T-helper 2 cell treated with Interferon-gamma antibody and Interleukin-4, amounts not matched to agents 5 μg/mL and 100 μg/mL, for 36 hours (primary cell): ENCODE measurements at regions not wholly inside any gene's neighbourhood (a gene's known extent, or its start where the extent isn't known, plus 50 kb on each side); places are given as distances from the start of the nearest gene placed in this dataset.

Source experiments
- DNase-seq: peaks from one replicate; pipeline ENCODE4 v3.0.0; 2021; ENCODE audit warnings: low spot score
- H3K27ac Mint-ChIP-seq: one replicate; pipeline ENCODE4 v1.8.0; 2021; ENCODE audit warnings: mild to moderate bottlenecking, mixed read lengths
- H3K27me3 Mint-ChIP-seq: one replicate; pipeline ENCODE4 v1.8.0; 2021; ENCODE audit warnings: low read depth, mixed read lengths
- H3K36me3 Mint-ChIP-seq: one replicate; pipeline ENCODE4 v1.8.0; 2021; ENCODE audit warnings: low read depth, mixed read lengths
- H3K4me1 Mint-ChIP-seq: one replicate; pipeline ENCODE4 v1.8.0; 2021; ENCODE audit warnings: low read depth, mixed read lengths
- H3K4me3 Mint-ChIP-seq: one replicate; pipeline ENCODE4 v1.8.0; 2022; ENCODE audit warnings: mild to moderate bottlenecking, moderate library complexity, mixed read lengths
- H3K9me3 Mint-ChIP-seq: one replicate; pipeline ENCODE4 v1.8.0; 2021; ENCODE audit warnings: mixed read lengths

DNA sequence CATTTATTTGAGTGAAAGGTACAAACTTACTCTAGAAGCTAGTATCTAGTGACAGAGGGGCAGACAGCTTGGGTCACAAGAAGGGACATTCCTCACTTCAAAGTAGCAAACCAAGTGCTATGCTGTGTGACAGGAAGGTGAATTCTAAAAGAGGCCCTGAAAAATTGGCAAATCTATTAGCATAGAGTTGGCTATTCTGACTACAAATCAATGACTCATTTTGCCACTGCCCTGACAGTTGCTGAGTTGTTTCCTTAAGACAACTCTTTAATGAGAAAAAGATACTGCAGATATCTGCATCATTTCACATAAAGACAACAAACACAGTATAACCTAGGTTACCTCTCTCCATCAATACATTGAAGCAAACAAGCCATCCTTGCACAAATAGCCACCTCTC is 524.0 kb upstream of the LRRC4C start:
- no peak overlapping the region for H3K4me3 Mint-ChIP-seq

DNA sequence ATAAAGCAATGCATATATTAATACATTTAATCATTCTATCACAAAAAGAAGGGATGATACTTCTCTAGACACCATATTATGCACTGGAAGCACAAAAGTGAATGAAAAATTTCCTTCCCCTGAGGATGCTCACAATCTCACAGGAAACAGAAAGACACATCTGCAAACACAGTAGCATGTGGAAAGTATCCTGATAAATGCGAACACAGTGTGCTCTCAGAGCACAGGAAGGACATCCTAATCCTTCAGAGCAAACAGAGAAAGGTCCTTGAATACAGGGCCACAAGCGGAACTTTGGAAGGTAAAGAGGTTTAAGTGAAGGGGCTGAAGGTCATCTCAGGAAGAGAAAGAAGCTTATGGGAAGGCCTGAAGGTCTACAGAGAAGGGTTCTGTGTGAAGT is 524.6 kb upstream of the LRRC4C start:
- Mint-ChIP-seq H3K27me3 (no peaks in the 10 kb centered on the region), H3K36me3 (no peaks in the 10 kb centered on the region), H3K4me1 (no peaks in the 10 kb centered on the region), H3K4me3 (no peak overlapping the region), H3K9me3 (peaks cover 26% of the 10 kb centered on the region), H3K27ac (no peak overlapping the region)
- no peak for DNase-seq

More for the DNA sequence above, 524.0 kb upstream of the LRRC4C start:
- DNase-seq = no peak
- no peaks in the 10 kb centered on the region for H3K36me3 Mint-ChIP-seq
- H3K27me3 Mint-ChIP-seq = no peaks in the 10 kb centered on the region
- no peak overlapping the region for H3K27ac Mint-ChIP-seq
- no peaks in the 10 kb centered on the region for H3K4me1 Mint-ChIP-seq
- peaks cover 27% of the 10 kb centered on the region for H3K9me3 Mint-ChIP-seq

DNA sequence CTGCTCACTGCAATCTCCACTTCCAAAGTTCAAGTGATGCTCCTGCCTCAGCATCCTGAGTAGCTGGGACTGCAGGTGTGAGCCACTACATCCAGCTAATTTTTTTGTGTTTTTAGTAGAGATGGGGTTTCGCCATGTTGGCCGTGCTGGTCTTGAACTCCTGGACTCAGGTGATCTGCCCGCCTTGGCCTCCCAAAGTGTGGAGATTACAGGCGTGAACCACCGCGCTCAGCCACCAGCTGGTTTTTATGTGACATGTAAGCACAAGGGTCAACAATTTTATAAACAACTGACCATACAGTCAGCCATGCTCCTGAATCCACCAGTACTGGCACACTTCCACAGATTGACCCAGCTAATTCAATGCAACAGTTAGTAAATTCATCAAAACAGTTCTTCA is 526.3 kb upstream of the LRRC4C start:
- Mint-ChIP-seq H3K27ac (no peak overlapping the region), H3K4me3 (no peak overlapping the region), H3K36me3 (no peaks in the 10 kb centered on the region), H3K4me1 (no peaks in the 10 kb centered on the region), H3K9me3 (peaks cover 24% of the 10 kb centered on the region), H3K27me3 (no peaks in the 10 kb centered on the region)
- no peak for DNase-seq

DNA sequence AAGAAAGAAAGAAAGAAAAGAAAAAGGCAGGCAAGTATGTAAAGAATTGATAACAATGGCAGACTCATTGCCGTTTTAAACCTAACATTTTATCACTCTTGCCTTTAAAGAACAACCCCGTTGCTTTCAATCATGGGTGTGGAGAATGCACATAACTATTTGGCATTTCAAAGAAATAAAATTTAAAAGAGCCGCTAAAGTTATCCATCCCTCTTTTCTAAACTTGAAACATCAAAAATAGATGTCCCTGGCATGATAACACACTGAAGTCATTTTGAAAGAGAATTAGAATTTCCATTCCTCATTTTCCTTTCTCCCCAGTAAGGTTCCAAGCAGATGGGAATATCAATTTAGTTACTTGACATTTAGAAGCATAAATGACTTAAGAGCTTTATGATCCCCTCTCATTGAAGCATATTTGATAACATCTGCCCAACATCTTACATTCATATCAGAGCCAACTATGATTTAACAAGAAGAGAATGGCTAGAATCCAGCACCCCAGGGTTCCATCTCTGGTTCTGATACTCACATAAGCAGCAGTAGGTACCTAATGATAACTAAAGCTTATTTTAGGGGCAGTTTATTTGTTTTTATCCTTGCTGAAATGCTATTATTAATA is 529.6 kb upstream of the LRRC4C start:
- no peaks in the 10 kb centered on the region for H3K4me1 Mint-ChIP-seq
- DNase-seq = no peak
- no peak overlapping the region for H3K4me3 Mint-ChIP-seq
- H3K27ac Mint-ChIP-seq = no peak overlapping the region
- no peaks in the 10 kb centered on the region for H3K27me3 Mint-ChIP-seq
- H3K36me3 Mint-ChIP-seq = no peaks in the 10 kb centered on the region
- H3K9me3 Mint-ChIP-seq = peaks cover 23% of the 10 kb centered on the region

DNA sequence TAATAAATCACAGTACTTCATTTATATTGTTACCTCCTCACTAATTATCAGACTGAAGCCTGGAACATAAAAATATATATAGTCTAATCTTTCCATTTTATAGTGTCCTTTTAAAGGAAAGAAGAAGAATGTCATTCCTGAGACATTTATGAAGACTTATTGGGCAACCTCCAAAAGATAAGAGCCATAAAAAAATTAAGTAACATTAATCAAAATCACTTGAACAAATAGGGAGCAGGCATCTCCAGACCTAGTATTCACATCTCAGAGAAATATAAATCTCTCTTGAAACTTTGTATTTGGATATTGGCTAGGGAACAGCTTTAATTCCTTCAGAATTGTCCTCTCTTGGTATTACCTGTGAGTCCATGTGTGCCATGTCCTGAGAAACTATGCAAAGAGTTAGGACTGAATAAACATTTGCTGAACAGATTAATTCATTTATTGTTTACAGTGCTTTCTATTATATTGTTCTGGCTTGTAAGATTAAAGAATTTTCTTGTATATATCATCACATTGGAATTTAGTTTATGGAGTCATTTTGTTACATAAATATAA is 530.5 kb upstream of the LRRC4C start:
- Mint-ChIP-seq H3K4me1 (no peaks in the 10 kb centered on the region), H3K9me3 (peaks cover 28% of the 10 kb centered on the region), H3K27ac (no peak overlapping the region), H3K27me3 (no peaks in the 10 kb centered on the region), H3K36me3 (no peaks in the 10 kb centered on the region), H3K4me3 (no peak overlapping the region)
- DNase-seq = no peak

DNA sequence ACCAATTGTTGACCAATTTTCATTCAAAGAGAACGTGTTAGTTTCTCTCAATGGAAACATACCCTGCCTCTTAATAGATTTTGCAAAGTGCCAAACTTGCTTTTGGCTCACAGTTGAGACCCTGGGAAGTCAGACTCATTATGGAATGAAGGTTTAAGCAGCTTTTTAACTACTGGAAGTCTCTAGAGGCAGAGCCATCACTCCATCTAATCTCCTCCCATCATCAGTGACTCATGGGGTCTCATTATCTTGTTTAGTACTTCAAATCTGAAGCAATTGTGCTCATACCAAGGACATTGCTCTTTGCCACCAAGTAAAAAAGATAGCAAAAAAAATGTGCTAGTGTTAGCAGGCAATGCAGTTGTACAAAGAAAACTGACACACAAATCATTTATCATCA is 537.1 kb upstream of the LRRC4C start:
- no peak overlapping the region for H3K4me3 Mint-ChIP-seq
- no peak for DNase-seq
- H3K27ac Mint-ChIP-seq = no peak overlapping the region
- H3K9me3 Mint-ChIP-seq = peaks cover 36% of the 10 kb centered on the region
- H3K27me3 Mint-ChIP-seq = no peaks in the 10 kb centered on the region
- no peaks in the 10 kb centered on the region for H3K36me3 Mint-ChIP-seq
- H3K4me1 Mint-ChIP-seq = no peaks in the 10 kb centered on the region

DNA sequence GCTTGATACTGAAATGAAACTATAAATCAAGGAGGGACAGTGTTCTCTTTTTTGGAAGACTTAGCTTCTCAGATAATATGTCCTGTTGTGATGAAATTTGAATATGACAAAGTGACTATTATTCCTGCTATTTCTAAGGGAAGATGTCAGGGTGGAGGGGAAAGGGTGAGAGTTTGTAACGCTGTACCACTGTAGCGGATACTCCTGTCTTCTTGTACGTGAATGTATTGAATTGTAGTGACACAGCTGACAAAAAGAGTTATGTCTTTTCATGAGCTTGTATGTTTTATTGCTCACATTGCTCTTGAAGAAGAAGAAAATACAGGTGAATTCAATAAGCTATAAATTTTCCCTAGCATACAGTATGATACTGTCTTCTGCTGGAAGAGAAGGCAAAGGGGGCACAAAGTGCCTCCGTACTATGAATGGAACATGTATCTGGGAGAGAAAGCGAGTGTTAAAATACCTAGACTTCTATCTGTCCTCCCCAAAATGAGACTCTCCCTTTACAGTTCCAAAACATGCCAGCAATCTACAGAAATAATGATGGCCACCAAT is 538.5 kb upstream of the LRRC4C start:
- no peaks in the 10 kb centered on the region for H3K36me3 Mint-ChIP-seq
- no peak for DNase-seq
- H3K9me3 Mint-ChIP-seq = peaks cover 39% of the 10 kb centered on the region
- no peak overlapping the region for H3K4me3 Mint-ChIP-seq
- no peaks in the 10 kb centered on the region for H3K27me3 Mint-ChIP-seq
- no peak overlapping the region for H3K27ac Mint-ChIP-seq
- no peaks in the 10 kb centered on the region for H3K4me1 Mint-ChIP-seq

DNA sequence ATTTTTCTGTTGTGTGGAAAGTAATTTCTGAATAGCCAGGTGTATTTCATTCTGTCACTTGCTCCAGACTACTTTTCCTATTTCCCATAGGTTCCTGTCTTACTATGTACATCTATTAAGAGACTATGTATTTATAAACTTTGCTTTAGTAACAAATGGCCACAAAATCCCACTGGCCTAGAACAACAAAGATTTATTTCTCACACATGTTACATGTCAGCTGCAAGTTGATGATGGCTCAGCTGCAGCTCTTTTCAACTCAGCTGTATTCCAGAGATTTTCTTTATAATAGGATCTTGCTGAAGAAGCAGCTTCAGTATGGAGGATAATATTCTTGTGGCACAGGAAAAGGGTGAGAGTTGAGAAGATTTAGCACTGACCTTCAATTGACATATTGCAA is 539.6 kb upstream of the LRRC4C start:
- H3K4me3 Mint-ChIP-seq = no peak overlapping the region
- no peak for DNase-seq
- no peak overlapping the region for H3K27ac Mint-ChIP-seq
- H3K4me1 Mint-ChIP-seq = no peaks in the 10 kb centered on the region
- peaks cover 29% of the 10 kb centered on the region for H3K9me3 Mint-ChIP-seq
- H3K27me3 Mint-ChIP-seq = no peaks in the 10 kb centered on the region
- no peaks in the 10 kb centered on the region for H3K36me3 Mint-ChIP-seq

DNA sequence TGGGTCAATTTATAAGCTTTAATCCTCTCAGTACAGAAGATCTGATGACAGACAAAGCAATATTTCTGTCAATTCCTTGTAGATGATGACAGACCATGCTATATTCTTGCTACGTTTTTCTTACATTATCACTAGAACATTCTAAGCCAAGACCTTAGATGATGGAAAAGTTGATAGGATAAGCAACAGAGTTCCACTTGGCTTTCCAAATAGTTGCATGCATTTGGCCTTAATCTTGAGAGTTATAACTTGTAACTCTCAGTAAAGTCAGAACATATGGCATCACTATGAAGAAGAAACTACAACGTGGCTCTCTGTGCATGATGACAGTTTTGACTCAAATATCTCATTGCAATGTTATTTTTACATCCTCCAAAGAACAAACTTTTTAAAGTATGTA is 544.3 kb upstream of the LRRC4C start:
- Mint-ChIP-seq H3K27me3 (no peaks in the 10 kb centered on the region), H3K27ac (no peak overlapping the region), H3K4me3 (no peak overlapping the region), H3K4me1 (no peaks in the 10 kb centered on the region), H3K9me3 (peaks cover 29% of the 10 kb centered on the region), H3K36me3 (no peaks in the 10 kb centered on the region)
- no peak for DNase-seq

DNA sequence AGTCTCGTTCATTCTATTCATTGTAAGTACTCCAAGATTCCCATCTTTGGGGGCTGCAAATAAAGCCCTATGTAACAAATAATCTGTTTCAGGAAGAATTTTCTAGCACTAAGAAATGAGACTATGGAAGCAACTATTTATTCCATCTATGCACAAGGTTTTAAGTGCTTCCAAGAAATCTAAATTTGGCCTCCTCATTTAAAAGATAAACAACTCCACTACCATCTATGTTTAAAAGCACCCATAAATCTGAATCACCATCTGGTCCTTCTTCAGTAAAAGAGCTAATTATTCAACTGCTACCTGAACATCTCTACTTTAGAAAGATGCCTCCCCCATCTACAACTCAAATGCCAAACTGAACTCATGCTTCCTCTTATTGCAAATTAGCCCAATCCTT is 547.3 kb upstream of the LRRC4C start:
- Mint-ChIP-seq H3K4me1 (no peaks in the 10 kb centered on the region), H3K4me3 (no peak overlapping the region), H3K9me3 (peaks cover 41% of the 10 kb centered on the region), H3K27ac (no peak overlapping the region), H3K36me3 (no peaks in the 10 kb centered on the region), H3K27me3 (no peaks in the 10 kb centered on the region)
- DNase-seq = no peak

DNA sequence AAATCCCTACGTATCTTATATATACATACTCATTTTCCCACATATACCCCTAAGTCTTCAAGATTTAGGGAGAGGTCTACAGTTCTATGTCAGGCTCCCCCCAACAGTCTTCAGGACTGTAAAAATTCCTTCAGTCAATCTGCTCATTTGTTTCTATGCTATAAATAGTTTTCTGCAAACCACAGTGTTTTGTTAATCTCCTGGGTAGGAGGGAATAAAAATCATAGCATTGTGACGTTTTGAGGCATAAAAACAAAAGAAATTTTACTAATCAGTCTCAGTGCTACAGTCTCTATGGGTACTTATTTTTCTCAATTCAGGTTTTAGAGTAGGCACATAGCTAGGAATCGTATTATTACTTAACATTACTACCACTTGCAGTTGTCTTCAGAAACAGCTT is 552.8 kb upstream of the LRRC4C start:
- DNase-seq = no peak
- Mint-ChIP-seq H3K9me3 (peaks cover 39% of the 10 kb centered on the region), H3K4me3 (no peak overlapping the region), H3K4me1 (no peaks in the 10 kb centered on the region), H3K27ac (no peak overlapping the region), H3K36me3 (no peaks in the 10 kb centered on the region), H3K27me3 (no peaks in the 10 kb centered on the region)

DNA sequence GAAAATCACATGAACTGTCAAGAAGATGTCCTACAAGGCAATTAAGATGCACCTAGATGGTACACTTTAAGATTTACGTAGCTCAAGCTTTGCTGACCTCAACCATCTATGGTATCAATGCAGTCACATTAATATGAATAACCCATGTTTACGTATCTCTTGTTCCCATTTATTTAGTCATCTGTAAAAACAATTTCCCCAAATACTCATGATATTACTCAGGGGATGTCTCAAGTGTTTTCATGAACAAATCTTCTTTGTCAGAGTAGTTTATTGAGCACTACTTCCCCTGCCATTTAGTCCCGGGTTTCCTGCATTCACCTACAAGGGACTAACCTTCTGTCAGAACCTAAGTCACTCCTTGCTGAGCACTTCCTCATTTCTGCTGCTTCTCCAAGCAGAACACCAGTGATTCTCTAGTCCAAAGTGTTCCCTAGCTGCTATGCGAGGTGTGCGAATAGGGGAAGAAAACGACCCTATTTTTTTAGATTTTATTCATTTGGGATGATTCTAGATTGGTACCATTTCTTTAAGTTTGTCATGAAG is 554.3 kb upstream of the LRRC4C start:
- no peak overlapping the region for H3K4me3 Mint-ChIP-seq
- no peaks in the 10 kb centered on the region for H3K27me3 Mint-ChIP-seq
- no peak overlapping the region for H3K27ac Mint-ChIP-seq
- no peak for DNase-seq
- H3K4me1 Mint-ChIP-seq = no peaks in the 10 kb centered on the region
- no peaks in the 10 kb centered on the region for H3K36me3 Mint-ChIP-seq
- H3K9me3 Mint-ChIP-seq = peaks cover 44% of the 10 kb centered on the region

DNA sequence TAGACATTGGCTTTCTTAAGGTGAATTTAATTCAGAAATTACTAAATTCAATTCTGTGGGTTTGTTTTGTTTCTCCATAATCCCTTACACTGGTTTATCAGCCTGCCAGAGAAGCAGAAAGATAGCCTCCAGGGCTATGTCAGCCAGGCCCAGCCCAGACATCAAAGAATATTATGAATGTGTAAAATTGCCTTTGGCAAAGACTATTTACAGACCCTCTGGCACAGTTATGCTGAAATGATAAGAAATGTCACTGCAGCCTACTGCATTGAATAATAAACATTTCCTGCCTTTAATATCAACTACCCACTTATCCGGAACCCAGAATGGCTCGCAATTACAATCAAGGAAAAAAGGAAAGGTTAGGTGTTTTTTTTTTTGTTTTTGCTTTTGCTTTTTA is 562.5 kb upstream of the LRRC4C start:
- Mint-ChIP-seq H3K9me3 (peaks cover 57% of the 10 kb centered on the region), H3K27ac (no peak overlapping the region), H3K4me3 (no peak overlapping the region), H3K36me3 (no peaks in the 10 kb centered on the region), H3K4me1 (no peaks in the 10 kb centered on the region), H3K27me3 (no peaks in the 10 kb centered on the region)
- no peak for DNase-seq

DNA sequence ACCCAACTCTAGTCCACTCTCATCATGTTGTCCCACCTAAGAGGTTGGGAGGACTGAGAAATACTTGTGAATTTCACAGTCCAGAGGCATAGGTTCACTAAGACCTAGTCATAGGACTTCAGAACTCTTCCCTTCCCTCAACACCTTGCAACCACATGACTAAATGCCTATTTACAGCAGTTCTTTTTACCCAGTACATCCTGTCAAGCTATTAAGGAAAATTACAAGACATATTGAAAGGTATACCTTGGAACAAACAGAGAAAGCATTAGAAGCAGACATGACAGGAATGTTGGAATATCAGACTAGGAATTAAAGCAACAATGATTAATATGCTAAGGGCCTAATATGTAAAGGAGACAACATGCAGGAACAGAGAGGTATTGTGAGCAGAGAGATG is 563.8 kb upstream of the LRRC4C start:
- no peaks in the 10 kb centered on the region for H3K36me3 Mint-ChIP-seq
- H3K9me3 Mint-ChIP-seq = peaks cover 61% of the 10 kb centered on the region
- H3K27ac Mint-ChIP-seq = no peak overlapping the region
- H3K4me1 Mint-ChIP-seq = no peaks in the 10 kb centered on the region
- H3K27me3 Mint-ChIP-seq = no peaks in the 10 kb centered on the region
- H3K4me3 Mint-ChIP-seq = no peak overlapping the region
- DNase-seq = no peak
